WTC11 (cell line): ENCODE measurements at regions not wholly inside any gene's neighbourhood (a gene's known extent, or its start where the extent isn't known, plus 50 kb on each side); places are given as distances from the start of the nearest gene placed in this dataset.

ENCODE experiments used
- CTCF ChIP-seq: fragments of 200-600 bp; IDR thresholded peaks from 2 replicates; pipeline ENCODE4 v1.8.0; 2022; ENCODE audit warnings: antibody characterized with exemption
- FOXJ3 ChIP-seq: sonication (generic); formaldehyde crosslinking; IDR thresholded peaks from 2 replicates; pipeline ENCODE4 v1.9.0; 2021; ENCODE audit warnings: missing genetic modification reagents, mild to moderate bottlenecking, borderline replicate concordance
- JUN ChIP-seq: sonication (generic); formaldehyde crosslinking; IDR thresholded peaks from 2 replicates; pipeline ENCODE4 v1.8.0; 2023; ENCODE audit warnings: mild to moderate bottlenecking, missing genetic modification reagents
- NR1H2 ChIP-seq: sonication (generic); formaldehyde crosslinking; IDR thresholded peaks from 2 replicates; pipeline ENCODE4 v1.9.0; 2021; ENCODE audit warnings: mild to moderate bottlenecking, moderate library complexity, missing genetic modification reagents
- TEAD4 ChIP-seq: sonication (generic); formaldehyde crosslinking; IDR thresholded peaks from 2 replicates; pipeline ENCODE4 v1.8.0; 2022; ENCODE audit warnings: mild to moderate bottlenecking, missing genetic modification reagents
- TP53 ChIP-seq: sonication (generic); formaldehyde crosslinking; IDR thresholded peaks from 2 replicates; pipeline ENCODE4 v1.8.1; 2023; ENCODE audit warnings: mild to moderate bottlenecking, missing genetic modification reagents
- USF1 ChIP-seq: sonication (generic); formaldehyde crosslinking; IDR thresholded peaks from 2 replicates; pipeline ENCODE4 v1.8.0; 2022; ENCODE audit warnings: mild to moderate bottlenecking, missing genetic modification reagents
- ZNF232 ChIP-seq: sonication (generic); formaldehyde crosslinking; IDR thresholded peaks from 2 replicates; pipeline ENCODE4 v1.8.0; 2022; ENCODE audit warnings: mild to moderate bottlenecking, missing genetic modification reagents
- TF ChIP-seq, protein P1 (sequence below): sonication (generic); formaldehyde crosslinking; conservative IDR thresholded peaks from 2 replicates; pipeline ENCODE4 v1.8.1; 2022; ENCODE audit warnings: mild to moderate bottlenecking, missing genetic modification reagents

DNA sequence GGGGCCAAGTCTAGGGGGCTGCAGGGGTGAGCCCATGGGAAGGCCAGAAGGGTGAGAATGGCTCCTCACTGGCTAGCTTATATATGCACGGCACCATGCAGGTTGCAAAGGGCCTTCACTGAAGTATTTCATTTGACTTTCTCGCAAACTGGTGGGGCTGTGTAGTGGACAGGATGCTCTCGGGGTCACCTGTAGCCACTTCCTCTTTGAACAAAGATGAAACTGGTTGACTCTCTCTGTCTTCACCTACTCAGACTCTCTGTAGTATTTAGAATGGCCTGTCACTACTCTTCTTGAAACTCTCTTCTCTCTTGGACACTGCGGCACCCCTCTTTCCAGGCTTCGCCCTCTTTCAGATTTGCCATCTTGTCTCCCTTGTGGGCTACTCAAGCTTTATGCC, 560.5 kb downstream of the PKHD1 start:
- TF ChIP-seq CTCF: no peak
- TF ChIP-seq, protein P1, sequence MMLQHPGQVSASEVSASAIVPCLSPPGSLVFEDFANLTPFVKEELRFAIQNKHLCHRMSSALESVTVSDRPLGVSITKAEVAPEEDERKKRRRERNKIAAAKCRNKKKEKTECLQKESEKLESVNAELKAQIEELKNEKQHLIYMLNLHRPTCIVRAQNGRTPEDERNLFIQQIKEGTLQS (CRISPR knock-in tag): no peak
- TF ChIP-seq TP53 (CRISPR knock-in tag): no peak
- no peak for TF ChIP-seq NR1H2 (CRISPR knock-in tag)
- TF ChIP-seq ZNF232: no peak
- TF ChIP-seq FOXJ3 (CRISPR knock-in tag): no peak
- no peak for TF ChIP-seq USF1 (CRISPR knock-in tag)
- no peak for TF ChIP-seq JUN
- no peak for TF ChIP-seq TEAD4 (CRISPR knock-in tag)
